ENCODE measurements at regions not wholly inside any gene's neighbourhood (a gene's known extent, or its start where the extent isn't known, plus 50 kb on each side); places are given as distances from the start of the nearest gene placed in this dataset.
"Not testable (repeated sequence)": the region's sequence is repeated elsewhere in the genome, so short reads cannot be mapped to it uniquely, and the experiment has no call there.

DNA sequence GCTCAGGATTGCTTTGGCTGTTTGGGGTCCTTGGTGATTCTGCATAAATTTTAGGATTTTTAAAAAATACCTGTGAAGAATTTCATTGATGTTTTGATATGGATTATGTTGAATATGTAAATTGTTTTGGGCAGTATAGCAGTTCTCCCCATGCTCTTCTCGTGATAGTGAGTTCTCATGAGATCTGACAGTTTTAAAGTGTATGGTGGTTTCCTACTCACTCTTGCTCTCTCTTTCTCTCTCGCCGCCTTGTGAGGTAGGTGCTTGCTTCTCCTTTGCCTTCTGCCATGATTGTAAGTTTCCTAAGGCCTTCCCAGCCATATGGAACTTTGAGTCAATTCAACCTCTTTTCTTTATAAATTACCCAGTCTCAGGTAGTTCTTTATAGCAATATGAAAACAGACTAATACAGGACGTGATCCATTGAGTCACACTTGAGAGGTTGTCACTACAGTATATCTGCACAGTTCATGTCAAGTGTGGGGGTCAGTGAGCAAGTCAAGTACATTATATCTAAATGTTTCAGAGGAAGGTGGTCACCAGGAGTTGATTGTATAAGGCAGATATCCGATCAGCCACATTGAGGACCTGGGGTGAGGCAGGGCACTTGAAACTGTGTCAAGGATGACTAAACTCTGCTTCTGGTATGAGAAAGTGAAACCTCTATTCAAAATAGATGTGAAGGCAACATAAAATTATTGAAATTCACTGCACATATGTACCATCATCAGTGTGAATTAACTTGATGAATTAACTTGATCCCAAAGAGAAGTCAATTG lies 70.7 kb upstream of the CCDC179 start:
- H3K36me3 Mint-ChIP-seq = no peaks in the 10 kb centered on the region
- ChIA-PET POLR2A (no interaction called here), CTCF (no interaction called here)

DNA sequence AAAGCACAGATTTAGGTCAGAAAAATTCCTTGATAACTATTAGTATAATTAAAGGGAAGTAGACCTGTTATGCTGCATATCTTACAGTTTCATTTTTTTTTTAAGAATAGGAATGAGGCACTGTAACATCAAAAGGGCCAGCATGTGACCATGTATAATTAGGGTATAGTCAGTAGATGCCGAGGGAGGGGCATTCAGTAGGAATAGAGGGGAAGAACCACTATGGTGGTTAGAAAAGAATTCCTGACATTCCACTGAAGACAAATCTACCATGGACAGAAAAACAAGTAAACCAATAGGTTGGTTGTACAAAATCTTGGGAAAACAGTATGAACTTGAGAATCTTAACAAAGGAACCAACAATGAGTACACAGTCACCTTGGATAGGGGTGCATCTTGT lies 78.4 kb upstream of the CCDC179 start:
- Mint-ChIP-seq H3K27me3 (no peaks in the 10 kb centered on the region), H3K27ac (no peak overlapping the region), H3K36me3 (peaks cover 5% of the 10 kb centered on the region), H3K4me1 (no peaks in the 10 kb centered on the region), H3K4me3 (no peak overlapping the region), H3K9me3 (peaks cover 0 to 9% (median 5%) of the 10 kb centered on the region in 3 donors)
- Histone ChIP-seq H3K27ac (ENCODE audit: low read length) (no peak overlapping the region), H3K9me3 (no peaks in the 10 kb centered on the region), H3K4me3 (ENCODE audit: control insufficient read depth in 1 of 2, extremely low read depth in 1 of 2, low read length in 1 of 2) (no peak overlapping the region), H3K4me1 (ENCODE audit: control insufficient read depth in 1 of 2, extremely low read depth in 1 of 2, insufficient read depth in 2 of 2, low read length in 2 of 2) (no peaks in the 10 kb centered on the region), H3K27me3 (replicated peaks in 1 of 2; ENCODE audit: control insufficient read depth in 2 of 2, extremely low read depth in 1 of 2, insufficient read depth in 2 of 2, low read length in 1 of 2) (no peaks in the 10 kb centered on the region), H3K36me3 (ENCODE audit: control insufficient read depth in 2 of 2, extremely low read depth in 1 of 2, insufficient read depth in 1 of 2, low read length in 1 of 2) (no peaks in the 10 kb centered on the region)
- ATAC-seq (replicated peaks in 1 of 4) (no peak), DNase-seq (no peak)
- no CpG with 5 or more reads among the region's 1 CpG for WGBS (ENCODE audit: insufficient coverage)
- ChIA-PET CTCF (no interaction called here), POLR2A (no interaction called here)

More for the DNA sequence above, 70.7 kb upstream of the CCDC179 start:
- 80% methylated on average over 1 of the region's 5 CpGs for WGBS (ENCODE audit: insufficient coverage)
- DNase-seq = no peak
- Histone ChIP-seq H3K27me3 (replicated peaks in 1 of 2; ENCODE audit: control insufficient read depth in 2 of 2, extremely low read depth in 1 of 2, insufficient read depth in 2 of 2, low read length in 1 of 2) (no peaks in the 10 kb centered on the region), H3K27ac (ENCODE audit: low read length) (no peak overlapping the region), H3K9me3 (no peaks in the 10 kb centered on the region), H3K4me3 (ENCODE audit: control insufficient read depth in 1 of 2, extremely low read depth in 1 of 2, low read length in 1 of 2) (no peak overlapping the region), H3K4me1 (ENCODE audit: control insufficient read depth in 1 of 2, extremely low read depth in 1 of 2, insufficient read depth in 2 of 2, low read length in 2 of 2) (no peaks in the 10 kb centered on the region), H3K36me3 (ENCODE audit: control insufficient read depth in 2 of 2, extremely low read depth in 1 of 2, insufficient read depth in 1 of 2, low read length in 1 of 2) (no peaks in the 10 kb centered on the region)
- Mint-ChIP-seq H3K4me3 (no peak overlapping the region), H3K4me1 (no peaks in the 10 kb centered on the region), H3K27me3 (no peaks in the 10 kb centered on the region), H3K9me3 (no peaks in the 10 kb centered on the region), H3K27ac (no peak overlapping the region)
- ATAC-seq (replicated peaks in 1 of 4) = no peak

DNA sequence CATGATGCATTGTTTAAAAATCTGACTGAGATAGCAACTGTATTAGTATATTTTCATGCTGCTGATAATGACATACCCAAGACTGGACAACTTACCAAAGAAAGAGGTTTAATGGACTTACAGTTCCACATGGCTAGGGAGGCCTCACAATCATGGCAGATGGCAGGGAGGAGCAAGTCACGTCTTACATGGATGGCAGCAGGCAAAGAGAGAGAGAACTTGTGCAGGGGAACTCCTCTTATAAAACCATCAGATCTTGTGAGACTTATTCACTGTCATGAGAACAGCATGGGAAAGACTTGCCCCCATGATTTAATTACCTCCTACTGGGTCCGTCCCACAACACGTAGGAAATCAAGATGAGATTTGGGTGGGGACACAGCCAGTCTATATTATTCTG lies 81.3 kb upstream of the CCDC179 start:
- H3K27ac ChIP-seq (ENCODE audit: low read length); H3K36me3 Mint-ChIP-seq; H3K27ac Mint-ChIP-seq; CTCF ChIA-PET; H3K4me1 ChIP-seq (ENCODE audit: control insufficient read depth in 1 of 2, extremely low read depth in 1 of 2, insufficient read depth in 2 of 2, low read length in 2 of 2); H3K27me3 ChIP-seq (replicated peaks in 1 of 2; ENCODE audit: control insufficient read depth in 2 of 2, extremely low read depth in 1 of 2, insufficient read depth in 2 of 2, low read length in 1 of 2); ATAC-seq (replicated peaks in 1 of 4); H3K4me3 Mint-ChIP-seq; H3K9me3 Mint-ChIP-seq; H3K4me1 Mint-ChIP-seq; H3K9me3 ChIP-seq; POLR2A ChIA-PET; H3K36me3 ChIP-seq (ENCODE audit: control insufficient read depth in 2 of 2, extremely low read depth in 1 of 2, insufficient read depth in 1 of 2, low read length in 1 of 2); H3K27me3 Mint-ChIP-seq; H3K4me3 ChIP-seq (ENCODE audit: control insufficient read depth in 1 of 2, extremely low read depth in 1 of 2, low read length in 1 of 2); DNase-seq: not testable (repeated sequence)
- 50% methylated on average over 1 of the region's 3 CpGs for WGBS (ENCODE audit: insufficient coverage)

DNA sequence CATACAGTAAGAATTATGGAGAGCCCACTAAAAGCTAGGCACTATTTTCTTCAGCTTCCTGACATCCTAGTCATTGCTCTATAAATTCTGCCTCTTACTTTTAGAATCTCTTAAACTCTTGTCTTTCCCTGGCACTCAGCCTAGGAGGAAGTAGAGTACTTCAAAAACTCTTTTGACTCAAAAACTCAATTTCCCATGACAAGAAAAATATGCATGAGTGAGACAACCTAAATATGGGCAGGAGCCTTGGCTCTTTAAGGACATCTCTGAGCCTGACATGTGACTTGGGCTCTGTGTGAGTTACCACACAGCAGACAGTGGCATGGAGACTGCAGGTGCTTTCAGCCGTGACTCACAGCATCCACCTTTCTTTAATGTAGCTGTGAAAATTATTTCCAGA lies 97.5 kb upstream of the CCDC179 start:
- WGBS (ENCODE audit: insufficient coverage) = no CpG with 5 or more reads among the region's 1 CpG
- Mint-ChIP-seq H3K27me3 (no peaks in the 10 kb centered on the region), H3K9me3 (peaks cover 2 to 14% (median 7%) of the 10 kb centered on the region in 3 donors), H3K36me3 (no peaks in the 10 kb centered on the region), H3K27ac (no peak overlapping the region), H3K4me3 (no peak overlapping the region), H3K4me1 (no peaks in the 10 kb centered on the region)
- no peaks in the 10 kb centered on the region for H3K9me3 ChIP-seq
- H3K4me3 ChIP-seq (ENCODE audit: control insufficient read depth in 1 of 2, extremely low read depth in 1 of 2, low read length in 1 of 2) = no peak overlapping the region
- no peaks in the 10 kb centered on the region for H3K36me3 ChIP-seq (ENCODE audit: control insufficient read depth in 2 of 2, extremely low read depth in 1 of 2, insufficient read depth in 1 of 2, low read length in 1 of 2)
- H3K27me3 ChIP-seq (replicated peaks in 1 of 2; ENCODE audit: control insufficient read depth in 2 of 2, extremely low read depth in 1 of 2, insufficient read depth in 2 of 2, low read length in 1 of 2) = no peaks in the 10 kb centered on the region
- ChIA-PET POLR2A (no interaction called here), CTCF (no interaction called here)
- no peaks in the 10 kb centered on the region for H3K4me1 ChIP-seq (ENCODE audit: control insufficient read depth in 1 of 2, extremely low read depth in 1 of 2, insufficient read depth in 2 of 2, low read length in 2 of 2)
- ATAC-seq (replicated peaks in 1 of 4) (no peak), DNase-seq (no peak)
- H3K27ac ChIP-seq (ENCODE audit: low read length) = no peak overlapping the region

DNA sequence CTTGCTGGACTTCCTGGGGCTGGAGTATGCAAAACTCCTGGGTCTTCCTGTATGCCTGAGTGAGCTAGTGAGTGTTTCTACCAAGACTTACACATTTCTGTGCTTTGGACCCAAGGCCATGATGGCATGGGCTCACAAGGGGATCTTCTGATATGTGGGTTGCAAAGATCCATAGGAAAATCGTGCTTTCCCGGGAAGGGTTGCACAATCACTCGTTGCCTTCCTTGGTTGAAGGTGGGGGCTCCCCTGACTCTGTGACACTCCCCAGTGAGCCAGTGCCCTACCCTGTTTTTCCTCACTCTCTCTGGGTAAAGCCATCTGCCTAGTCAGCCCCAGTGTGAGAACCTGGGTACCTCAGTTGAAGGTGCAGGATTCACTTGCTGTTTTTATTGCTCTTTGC lies 114.0 kb upstream of the CCDC179 start:
- no peak for ATAC-seq (replicated peaks in 1 of 4)
- H3K27ac ChIP-seq (ENCODE audit: low read length) = no peak overlapping the region
- no peaks in the 10 kb centered on the region for H3K4me1 ChIP-seq (ENCODE audit: control insufficient read depth in 1 of 2, extremely low read depth in 1 of 2, insufficient read depth in 2 of 2, low read length in 2 of 2)
- Mint-ChIP-seq H3K27me3 (no peaks in the 10 kb centered on the region), H3K27ac (no peak overlapping the region), H3K4me1 (no peaks in the 10 kb centered on the region), H3K4me3 (no peak overlapping the region), H3K9me3 (peaks cover 9 to 25% (median 23%) of the 10 kb centered on the region in 3 donors), H3K36me3 (peaks cover 11% of the 10 kb centered on the region)
- no peak overlapping the region for H3K4me3 ChIP-seq (ENCODE audit: control insufficient read depth in 1 of 2, extremely low read depth in 1 of 2, low read length in 1 of 2)
- no peaks in the 10 kb centered on the region for H3K36me3 ChIP-seq (ENCODE audit: control insufficient read depth in 2 of 2, extremely low read depth in 1 of 2, insufficient read depth in 1 of 2, low read length in 1 of 2)
- ChIA-PET POLR2A (no interaction called here), CTCF (no interaction called here)
- no peaks in the 10 kb centered on the region for H3K9me3 ChIP-seq
- WGBS (ENCODE audit: insufficient coverage) = 90% methylated on average over 2 of the region's 3 CpGs
- H3K27me3 ChIP-seq (replicated peaks in 1 of 2; ENCODE audit: control insufficient read depth in 2 of 2, extremely low read depth in 1 of 2, insufficient read depth in 2 of 2, low read length in 1 of 2) = no peaks in the 10 kb centered on the region
- DNase-seq = no peak

DNA sequence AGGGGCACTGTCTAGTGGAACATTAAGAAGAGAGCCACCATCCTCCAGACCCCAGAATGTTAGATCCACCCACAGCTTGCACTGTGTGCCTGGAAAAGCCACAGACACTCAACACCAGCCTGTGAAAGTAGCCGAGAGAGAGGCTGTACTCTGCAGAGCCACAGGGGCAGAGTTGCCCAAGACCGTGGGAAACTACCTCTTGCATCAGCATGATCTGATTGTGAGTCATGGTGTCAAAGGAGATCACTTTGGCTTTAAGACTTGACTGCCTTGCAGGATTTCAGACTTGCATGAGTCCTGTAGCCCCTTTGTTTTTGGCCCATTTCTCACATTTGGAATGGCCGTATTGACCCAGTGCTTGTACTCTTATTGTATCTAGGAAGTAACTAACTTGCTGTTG lies 115.9 kb upstream of the CCDC179 start:
- Mint-ChIP-seq H3K4me3 (no peak overlapping the region), H3K36me3 (peaks cover 11% of the 10 kb centered on the region), H3K9me3 (peaks cover 9 to 21% (median 18%) of the 10 kb centered on the region in 3 donors), H3K4me1 (no peaks in the 10 kb centered on the region), H3K27ac (no peak overlapping the region), H3K27me3 (no peaks in the 10 kb centered on the region)
- Histone ChIP-seq H3K36me3 (ENCODE audit: control insufficient read depth in 2 of 2, extremely low read depth in 1 of 2, insufficient read depth in 1 of 2, low read length in 1 of 2) (no peaks in the 10 kb centered on the region), H3K27ac (ENCODE audit: low read length) (no peak overlapping the region), H3K27me3 (replicated peaks in 1 of 2; ENCODE audit: control insufficient read depth in 2 of 2, extremely low read depth in 1 of 2, insufficient read depth in 2 of 2, low read length in 1 of 2) (no peaks in the 10 kb centered on the region), H3K9me3 (no peaks in the 10 kb centered on the region), H3K4me3 (ENCODE audit: control insufficient read depth in 1 of 2, extremely low read depth in 1 of 2, low read length in 1 of 2) (no peak overlapping the region), H3K4me1 (ENCODE audit: control insufficient read depth in 1 of 2, extremely low read depth in 1 of 2, insufficient read depth in 2 of 2, low read length in 2 of 2) (no peaks in the 10 kb centered on the region)
- WGBS (ENCODE audit: insufficient coverage) = 78% methylated on average over 3 of the region's 3 CpGs
- DNase-seq (no peak), ATAC-seq (replicated peaks in 1 of 4) (no peak)
- CTCF ChIA-PET = no interaction called here
- POLR2A ChIA-PET = no interaction called here

DNA sequence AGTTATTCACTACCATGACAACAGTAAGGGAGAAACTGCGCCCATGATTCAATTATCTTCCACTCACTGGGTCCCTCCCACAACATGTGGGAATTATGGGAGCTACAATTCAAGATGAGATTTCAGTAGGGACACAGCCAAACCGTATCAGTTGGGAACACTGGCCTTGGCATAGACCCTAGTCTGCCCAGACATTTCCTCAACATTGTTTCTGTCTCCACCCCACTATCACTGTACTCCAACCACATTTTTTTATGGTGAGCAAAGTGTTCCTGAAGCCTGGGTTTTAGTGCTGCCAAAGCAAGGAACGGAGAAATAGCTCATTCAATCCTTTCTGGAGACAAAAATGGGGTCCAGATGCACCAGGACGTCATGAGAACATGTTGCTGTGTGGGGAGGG lies 122.6 kb upstream of the CCDC179 start:
- Mint-ChIP-seq H3K27me3 (no peaks in the 10 kb centered on the region), H3K36me3 (peaks cover 9% of the 10 kb centered on the region), H3K4me1 (no peaks in the 10 kb centered on the region), H3K9me3 (peaks cover 5 to 17% (median 13%) of the 10 kb centered on the region in 3 donors), H3K4me3 (no peak overlapping the region), H3K27ac (no peak overlapping the region)
- ATAC-seq (replicated peaks in 1 of 4) (no peak), DNase-seq (no peak)
- Histone ChIP-seq H3K27me3 (replicated peaks in 1 of 2; ENCODE audit: control insufficient read depth in 2 of 2, extremely low read depth in 1 of 2, insufficient read depth in 2 of 2, low read length in 1 of 2) (no peaks in the 10 kb centered on the region), H3K36me3 (ENCODE audit: control insufficient read depth in 2 of 2, extremely low read depth in 1 of 2, insufficient read depth in 1 of 2, low read length in 1 of 2) (no peaks in the 10 kb centered on the region), H3K9me3 (no peaks in the 10 kb centered on the region), H3K4me1 (ENCODE audit: control insufficient read depth in 1 of 2, extremely low read depth in 1 of 2, insufficient read depth in 2 of 2, low read length in 2 of 2) (no peaks in the 10 kb centered on the region), H3K27ac (ENCODE audit: low read length) (no peak overlapping the region), H3K4me3 (ENCODE audit: control insufficient read depth in 1 of 2, extremely low read depth in 1 of 2, low read length in 1 of 2) (no peak overlapping the region)
- WGBS (ENCODE audit: insufficient coverage) = no CpG with 5 or more reads among the region's 4 CpGs
- ChIA-PET CTCF (no interaction called here), POLR2A (no interaction called here)
